ENCODE measurements at regions not wholly inside any gene's neighbourhood (a gene's known extent, or its start where the extent isn't known, plus 50 kb on each side); places are given as distances from the start of the nearest gene placed in this dataset.

GRCh38 chr7:40921589-40922315, 781.1 kb downstream of the INHBA start:
- Histone ChIP-seq H3K4me1 (no peaks in the 10 kb centered on the region), H3K9me3 (no peaks in the 10 kb centered on the region), H3K4me3 (no peak overlapping the region), H3K27ac (no peak overlapping the region), H3K36me3 (no peaks in the 10 kb centered on the region), H3K27me3 (no peaks in the 10 kb centered on the region)
- intact Hi-C loops (cut with DNase I), result no loop called here
- DNase-seq (no peak), ATAC-seq (no peak)
- no peak for TF ChIP-seq CTCF (IDR thresholded peaks at IDR 0.05)

- Histone ChIP-seq H3K36me3 (no peaks in the 10 kb centered on the region), H3K4me3 (no peak overlapping the region), H3K4me1 (no peaks in the 10 kb centered on the region), H3K27ac (no peak overlapping the region), H3K27me3 (no peaks in the 10 kb centered on the region), H3K9me3 (no peaks in the 10 kb centered on the region)
- peak; percentile 17 for ATAC-seq
- intact Hi-C loops (cut with DNase I), result no loop called here
- no peak for DNase-seq
- TF ChIP-seq CTCF (IDR thresholded peaks at IDR 0.05), result no peak
Observed at GRCh38 chr7:40918701-40919271, 784.0 kb downstream of the SUGCT start.

GRCh38 chr7:40916813-40917212, 782.0 kb downstream of the SUGCT start:
- H3K36me3 ChIP-seq, result no peaks in the 10 kb centered on the region
- no peak for TF ChIP-seq CTCF (IDR thresholded peaks at IDR 0.05)
- H3K4me3 ChIP-seq, result no peak overlapping the region
- H3K27me3 ChIP-seq, result no peaks in the 10 kb centered on the region
- DNase-seq (no peak), ATAC-seq (no peak)
- no peak overlapping the region for H3K27ac ChIP-seq
- no peaks in the 10 kb centered on the region for H3K9me3 ChIP-seq
- H3K4me1 ChIP-seq, result no peaks in the 10 kb centered on the region
- intact Hi-C loops (cut with DNase I), result no loop called here

GRCh38 chr7:40915071-40915470, 780.3 kb downstream of the SUGCT start:
- no peak for TF ChIP-seq CTCF (IDR thresholded peaks at IDR 0.05)
- no peak for DNase-seq

More at GRCh38 chr7:40915071-40915470, 780.3 kb downstream of the SUGCT start:
- ATAC-seq, result no peak
- intact Hi-C loops (cut with DNase I), result no loop called here
- no peaks in the 10 kb centered on the region for H3K9me3 ChIP-seq
- no peaks in the 10 kb centered on the region for H3K4me1 ChIP-seq
- no peaks in the 10 kb centered on the region for H3K27me3 ChIP-seq
- H3K27ac ChIP-seq, result no peak overlapping the region
- no peak overlapping the region for H3K4me3 ChIP-seq
- H3K36me3 ChIP-seq, result no peaks in the 10 kb centered on the region
